Fibroblast of skin of left quadriceps (primary cell): ENCODE measurements at regions not wholly inside any gene's neighbourhood (a gene's known extent, or its start where the extent isn't known, plus 50 kb on each side); places are given as distances from the start of the nearest gene placed in this dataset.

Experiments
- DNase-seq, 2 experiments: peaks; one replicate each; pipeline ENCODE4 v3.0.0-alpha.2; 2013; ENCODE audit warnings: low read depth in 2 of 2

GRCh38 chr2:164090533-164090932, 354.7 kb upstream of the FIGN start:
- no peak for DNase-seq

- no peak for DNase-seq
Observed at GRCh38 chr2:164084066-164084465, 348.3 kb upstream of the FIGN start.

- no peak for DNase-seq
Observed at GRCh38 chr2:164080486-164080885, 344.7 kb upstream of the FIGN start.

- no peak for DNase-seq
Observed at GRCh38 chr2:164079258-164079657, 343.4 kb upstream of the FIGN start.

GRCh38 chr2:164078421-164078820, 342.6 kb upstream of the FIGN start:
- DNase-seq: peak in 1 of 2 experiments; percentile 10

- DNase-seq: peak; percentile 69 to 76
Observed at GRCh38 chr2:164073101-164074074, 337.6 kb upstream of the FIGN start.

- DNase-seq: no peak
Observed at GRCh38 chr2:164069540-164069939, 333.7 kb upstream of the FIGN start.

GRCh38 chr2:164068063-164068462, 332.3 kb upstream of the FIGN start:
- no peak for DNase-seq

GRCh38 chr2:164066095-164066494, 330.3 kb upstream of the FIGN start:
- no peak for DNase-seq

GRCh38 chr2:164065038-164065437, 329.2 kb upstream of the FIGN start:
- DNase-seq: no peak

- DNase-seq: no peak
Observed at GRCh38 chr2:164061129-164061746, 325.4 kb upstream of the FIGN start.

GRCh38 chr2:164060031-164060430, 324.2 kb upstream of the FIGN start:
- DNase-seq: no peak

GRCh38 chr2:164055623-164056022, 319.8 kb upstream of the FIGN start:
- DNase-seq: no peak

GRCh38 chr2:164054651-164055050, 318.8 kb upstream of the FIGN start:
- DNase-seq: no peak

- no peak for DNase-seq
Observed at GRCh38 chr2:164053021-164053420, 317.2 kb upstream of the FIGN start.

- DNase-seq: no peak
Observed at GRCh38 chr2:164052006-164052405, 316.2 kb upstream of the FIGN start.

GRCh38 chr2:164048729-164049128, 312.9 kb upstream of the FIGN start:
- no peak for DNase-seq

GRCh38 chr2:164046040-164046439, 310.2 kb upstream of the FIGN start:
- DNase-seq: peak in 1 of 2 experiments; percentile 10

- no peak for DNase-seq
Observed at GRCh38 chr2:164044622-164045021, 308.8 kb upstream of the FIGN start.

- DNase-seq: no peak
Observed at GRCh38 chr2:164039270-164039669, 303.5 kb upstream of the FIGN start.

GRCh38 chr2:164032995-164033394, 297.2 kb upstream of the FIGN start:
- no peak for DNase-seq

GRCh38 chr2:164030623-164031022, 294.8 kb upstream of the FIGN start:
- DNase-seq: no peak
